Left cardiac atrium (tissue), 4 donors: ENCODE measurements at regions not wholly inside any gene's neighbourhood (a gene's known extent, or its start where the extent isn't known, plus 50 kb on each side); places are given as distances from the start of the nearest gene placed in this dataset.
"Not testable (repeated sequence)": the region's sequence is repeated elsewhere in the genome, so short reads cannot be mapped to it uniquely, and the experiment has no call there.

Experiments used
- ATAC-seq, 2 donors: fragments of 200-7000 bp; cut with Tn5 transposase; one replicate each; pipeline ENCODE4 v1.9.1; 2020; ENCODE audit warnings: mild to moderate bottlenecking in 2 of 2, moderate library complexity in 2 of 2
- DNase-seq: peaks from one replicate; pipeline ENCODE4 v3.0.0-alpha.2; 2020
- intact Hi-C, 2 donors: fragments of 100-400 bp; cut with DNase I; formaldehyde crosslinking; loops; one replicate each; pipeline versions ENCODE4 v1.14.1 to v1.15.1; 2022 to 2023
- donor health status: DM: no; HTN: yes; CAD: no.
- donor health status: DM: no; HTN: yes; CAD: no; lungs with severe emphysema.
- donor health status: DM: yes; HTN: yes; CAD: no.
- donor health status: Dilated cardiomyopathy.

GRCh38 chr9:113659740-113660139, 196.2 kb downstream of the RGS3 start:
- intact Hi-C loops, result loop anchor here (2.0 to 10.0 kb wide), 3 partner anchors 212 to 385 kb away; partner anchors contain the start of genes CDC26 (in 1 of the 2) and PRPF4 (in 1 of the 2)
- DNase-seq (no peak), ATAC-seq (no peak)

- ATAC-seq (no peak), DNase-seq (no peak)
- intact Hi-C loops, result no loop called here
Measured at GRCh38 chr9:113660196-113660595, 196.7 kb downstream of the RGS3 start.

- ATAC-seq (no peak), DNase-seq (no peak)
- intact Hi-C loops, result no loop called here
Measured at GRCh38 chr9:113661074-113661473, 197.5 kb downstream of the RGS3 start.

- DNase-seq (no peak), ATAC-seq (no peak)
- intact Hi-C loops, result no loop called here
Measured at GRCh38 chr9:113664181-113664875, 200.8 kb downstream of the RGS3 start.

GRCh38 chr9:113665064-113665463, 201.5 kb downstream of the RGS3 start:
- intact Hi-C loops, result no loop called here
- no peak for DNase-seq
- no peak for ATAC-seq

- ATAC-seq (no peak), DNase-seq (no peak)
- intact Hi-C loops, result no loop called here
Measured at GRCh38 chr9:113665756-113666155, 202.2 kb downstream of the RGS3 start.

GRCh38 chr9:113668061-113668460, 204.5 kb downstream of the RGS3 start:
- intact Hi-C loops, result no loop called here
- no peak for ATAC-seq
- no peak for DNase-seq

- DNase-seq, result no peak
- intact Hi-C loops, result no loop called here
- no peak for ATAC-seq
Measured at GRCh38 chr9:113669522-113670115, 206.1 kb downstream of the RGS3 start.

- DNase-seq (no peak), ATAC-seq (no peak)
- intact Hi-C loops, result no loop called here
Measured at GRCh38 chr9:113673726-113674125, 202.4 kb upstream of the ZNF618 start.

- intact Hi-C loops, result no loop called here
- DNase-seq (no peak), ATAC-seq (no peak)
Measured at GRCh38 chr9:113674436-113674835, 201.7 kb upstream of the ZNF618 start.

- ATAC-seq (peak; percentile 78 to 83), DNase-seq (peak; percentile 83)
- intact Hi-C loops, result no loop called here
Measured at GRCh38 chr9:113675475-113675941, 200.6 kb upstream of the ZNF618 start.

GRCh38 chr9:113677057-113677456, 199.1 kb upstream of the ZNF618 start:
- intact Hi-C loops, result no loop called here
- DNase-seq (no peak), ATAC-seq (peak in 1 of 2 donors; percentile 38)

- no peak for ATAC-seq
- intact Hi-C loops, result no loop called here
- DNase-seq, result no peak
Measured at GRCh38 chr9:113677569-113677968, 198.5 kb upstream of the ZNF618 start.

GRCh38 chr9:113678119-113678858, 197.8 kb upstream of the ZNF618 start:
- no peak for DNase-seq

GRCh38 chr9:113678859-113679256, 197.3 kb upstream of the ZNF618 start:
- ATAC-seq, result no peak
- intact Hi-C loops, result no loop called here
- DNase-seq, result no peak

More at GRCh38 chr9:113678119-113678858, 197.8 kb upstream of the ZNF618 start:
- ATAC-seq, result no peak
- intact Hi-C loops, result no loop called here

- ATAC-seq (peak; percentile 43 to 63), DNase-seq (peak; percentile 73)
- intact Hi-C loops, result loop anchor here (5.0 kb wide), 1 partner anchor 350 kb away; no protein-coding TSS in a partner anchor
Measured at GRCh38 chr9:113682297-113682771, 193.8 kb upstream of the ZNF618 start.

- intact Hi-C loops, ATAC-seq: not testable (repeated sequence)
Measured at GRCh38 chr9:113685636-113686035, 190.5 kb upstream of the ZNF618 start.

GRCh38 chr9:113687107-113687679, 188.9 kb upstream of the ZNF618 start:
- ATAC-seq (no peak), DNase-seq (no peak)
- intact Hi-C loops, result no loop called here

More at GRCh38 chr9:113685636-113686035, 190.5 kb upstream of the ZNF618 start:
- DNase-seq, result not testable (repeated sequence)

GRCh38 chr9:113687680-113688371, 188.3 kb upstream of the ZNF618 start:
- no peak for DNase-seq
- intact Hi-C loops, result no loop called here
- peak; percentile 42 to 54 for ATAC-seq
